RWPE2 (cell line): ENCODE measurements at regions not wholly inside any gene's neighbourhood (a gene's known extent, or its start where the extent isn't known, plus 50 kb on each side); places are given as distances from the start of the nearest gene placed in this dataset.

Experiments
- ATAC-seq: fragments of 200-7000 bp; cut with Tn5 transposase; 3 replicates; pipeline ENCODE4 v1.9.1; 2021; ENCODE audit warnings: low read depth
- DNase-seq: peaks from one replicate; pipeline ENCODE4 v3.0.0-alpha.2; 2020; ENCODE audit warnings: low spot score
- H3K27ac ChIP-seq: fragments of 450-650 bp; 2 replicates; pipeline ENCODE4 v1.5.1; 2017; ENCODE audit warnings: mild to moderate bottlenecking; ENCODE audit not compliant: poor library complexity, severe bottlenecking
- H3K27me3 ChIP-seq: fragments of 250-450 bp; sonication (Bioruptor Pico); 2 replicates; pipeline ENCODE4 v1.5.1; 2021; ENCODE audit warnings: mild to moderate bottlenecking, moderate library complexity; ENCODE audit not compliant: insufficient read depth, poor library complexity, severe bottlenecking
- H3K36me3 ChIP-seq: fragments of 250-450 bp; sonication (Bioruptor Pico); 2 replicates; pipeline ENCODE4 v1.5.1; 2020; ENCODE audit warnings: low read depth, mild to moderate bottlenecking, moderate library complexity
- H3K4me1 ChIP-seq: fragments of 250-450 bp; sonication (Bioruptor Pico); 2 replicates; pipeline ENCODE4 v1.5.1; 2021; ENCODE audit warnings: mild to moderate bottlenecking, moderate library complexity; ENCODE audit not compliant: insufficient read depth, poor library complexity, severe bottlenecking
- H3K4me3 ChIP-seq: fragments of 250-450 bp; sonication (Bioruptor Pico); 2 replicates; pipeline ENCODE4 v1.5.1; 2021; ENCODE audit warnings: mild to moderate bottlenecking, moderate library complexity; ENCODE audit not compliant: severe bottlenecking
- H3K9me3 ChIP-seq: fragments of 250-450 bp; sonication (Bioruptor Pico); 2 replicates; pipeline ENCODE4 v1.5.1; 2021; ENCODE audit warnings: mild to moderate bottlenecking, moderate library complexity; ENCODE audit not compliant: severe bottlenecking
- CTCF ChIP-seq: fragments of 450-650 bp; IDR thresholded peaks from one replicate; pipeline ENCODE4 v1.5.1; 2017; ENCODE audit warnings: mild to moderate bottlenecking, moderate library complexity; ENCODE audit not compliant: poor library complexity, severe bottlenecking

GRCh38 chr7:68162712-68163111 is 1166.1 kb downstream of the TYW1 start:
- no peaks in the 10 kb centered on the region for H3K4me1 ChIP-seq
- TF ChIP-seq CTCF, result no peak
- H3K27me3 ChIP-seq, result no peaks in the 10 kb centered on the region
- ATAC-seq (no peak), DNase-seq (no peak)
- H3K27ac ChIP-seq, result no peak overlapping the region
- H3K9me3 ChIP-seq, result no peaks in the 10 kb centered on the region
- no peak overlapping the region for H3K4me3 ChIP-seq
- no peaks in the 10 kb centered on the region for H3K36me3 ChIP-seq

- no peaks in the 10 kb centered on the region for H3K9me3 ChIP-seq
- TF ChIP-seq CTCF, result no peak
- H3K36me3 ChIP-seq, result no peaks in the 10 kb centered on the region
- no peaks in the 10 kb centered on the region for H3K4me1 ChIP-seq
- H3K4me3 ChIP-seq, result no peak overlapping the region
- H3K27me3 ChIP-seq, result no peaks in the 10 kb centered on the region
- no peak overlapping the region for H3K27ac ChIP-seq
- DNase-seq, result no peak
- ATAC-seq, result no peak
These were observed 1169.9 kb downstream of the TYW1 start for GRCh38 chr7:68166525-68166924.

- H3K27ac ChIP-seq, result no peak overlapping the region
- no peaks in the 10 kb centered on the region for H3K27me3 ChIP-seq
- no peak overlapping the region for H3K4me3 ChIP-seq
- H3K36me3 ChIP-seq, result no peaks in the 10 kb centered on the region
- H3K4me1 ChIP-seq, result no peaks in the 10 kb centered on the region
- no peaks in the 10 kb centered on the region for H3K9me3 ChIP-seq
- TF ChIP-seq CTCF, result no peak
- DNase-seq (no peak), ATAC-seq (no peak)
These were observed 1176.9 kb downstream of the TYW1 start for GRCh38 chr7:68173513-68173912.

- no peaks in the 10 kb centered on the region for H3K9me3 ChIP-seq
- H3K4me3 ChIP-seq, result no peak overlapping the region
- no peak; the same call in 2 of the 3 replicates for ATAC-seq
- TF ChIP-seq CTCF, result peak; percentile 59
- H3K27me3 ChIP-seq, result no peaks in the 10 kb centered on the region
- H3K36me3 ChIP-seq, result no peaks in the 10 kb centered on the region
- H3K27ac ChIP-seq, result no peak overlapping the region
- DNase-seq, result no peak
- no peaks in the 10 kb centered on the region for H3K4me1 ChIP-seq
These were observed 1180.3 kb downstream of the TYW1 start for GRCh38 chr7:68176974-68177373.

GRCh38 chr7:68180761-68181160 is 1184.1 kb downstream of the TYW1 start:
- Histone ChIP-seq H3K9me3 (no peaks in the 10 kb centered on the region), H3K27ac (no peak overlapping the region), H3K36me3 (no peaks in the 10 kb centered on the region), H3K4me1 (no peaks in the 10 kb centered on the region), H3K4me3 (no peak overlapping the region), H3K27me3 (no peaks in the 10 kb centered on the region)
- DNase-seq (no peak), ATAC-seq (no peak)
- TF ChIP-seq CTCF, result no peak
